Liver (tissue), 3 donors: ENCODE measurements at regions not wholly inside any gene's neighbourhood (a gene's known extent, or its start where the extent isn't known, plus 50 kb on each side); places are given as distances from the start of the nearest gene placed in this dataset.

Experiments
- ATF3 ChIP-seq: IDR thresholded peaks from 2 replicates; pipeline ENCODE4 v1.6.1; 2016; ENCODE audit warnings: antibody characterized with exemption
- CTCF ChIP-seq: fragments of 150-350 bp; IDR thresholded peaks from 2 replicates; pipeline ENCODE4 v1.5.1; 2017; ENCODE audit warnings: improper control_type of control experiment, low read depth, low read length; ENCODE audit not compliant: missing input control
- EGR1 ChIP-seq, 2 donors: IDR thresholded peaks; 2 replicates each; pipeline ENCODE4 v1.6.1; 2016 to 2018; ENCODE audit warnings: antibody characterized with exemption in 2 of 2, low read depth in 2 of 2
- FOXA1 ChIP-seq: IDR thresholded peaks from 2 replicates; pipeline ENCODE4 v1.6.1; 2016; ENCODE audit warnings: antibody characterized with exemption
- HNF4A ChIP-seq, 2 donors: conservative IDR thresholded peaks; 2 replicates each; pipeline ENCODE4 v1.6.1; 2016; ENCODE audit warnings: antibody characterized with exemption in 2 of 2, mild to moderate bottlenecking in 2 of 2
- JUND ChIP-seq, 2 donors: IDR thresholded peaks; 2 replicates each; pipeline ENCODE4 v1.6.1; 2016; ENCODE audit warnings: antibody characterized with exemption in 2 of 2
- MAX ChIP-seq: IDR thresholded peaks from 2 replicates; pipeline ENCODE4 v1.6.1; 2016; ENCODE audit warnings: antibody characterized with exemption
- RAD21 ChIP-seq, 2 donors: IDR thresholded peaks; 2 replicates each; pipeline ENCODE4 v1.6.1; 2016; ENCODE audit warnings: antibody characterized with exemption in 2 of 2, mild to moderate bottlenecking in 2 of 2
- REST ChIP-seq: IDR thresholded peaks from 2 replicates; pipeline ENCODE4 v1.6.1; 2016; ENCODE audit warnings: antibody characterized with exemption, mild to moderate bottlenecking
- TAF1 ChIP-seq: conservative IDR thresholded peaks from 2 replicates; pipeline ENCODE4 v1.6.1; 2016; ENCODE audit warnings: antibody characterized with exemption, mild to moderate bottlenecking
- YY1 ChIP-seq: IDR thresholded peaks from 2 replicates; pipeline ENCODE4 v1.6.1; 2016; ENCODE audit warnings: antibody characterized with exemption, mild to moderate bottlenecking
- donor health status: healthy.
- donor health status: healthy.

- no peak for TF ChIP-seq REST
- no peak for TF ChIP-seq CTCF
- TF ChIP-seq ATF3: no peak
- TF ChIP-seq YY1: no peak
- TF ChIP-seq HNF4A (conservative IDR thresholded peaks at IDR 0.05): no peak
- TF ChIP-seq JUND (IDR thresholded peaks at IDR 0.05): no peak
- TF ChIP-seq MAX: no peak
- no peak for TF ChIP-seq RAD21 (IDR thresholded peaks at IDR 0.05)
- no peak for TF ChIP-seq FOXA1
- no peak for TF ChIP-seq EGR1 (IDR thresholded peaks at IDR 0.05; ENCODE audit: low read depth in 2 of 2)
- no peak for TF ChIP-seq TAF1
Observed at GRCh38 chr14:36429692-36430091, 90.3 kb downstream of the NKX2-1 start.
